Bronchial epithelial cell (primary cell): ENCODE measurements at regions not wholly inside any gene's neighbourhood (a gene's known extent, or its start where the extent isn't known, plus 50 kb on each side); places are given as distances from the start of the nearest gene placed in this dataset.

Source experiments
- DNase-seq: peaks from one replicate; pipeline ENCODE4 v3.0.0-alpha.2; 2010; ENCODE audit warnings: low read depth
- FAIRE-seq: peaks from 2 replicates; lab custom pipeline; 2011; peaks lifted over from hg19 to GRCh38; lab: Jason Lieb, UNC
- H3K27me3 ChIP-seq: 2 replicates; pipeline ENCODE4 v1.5.1; 2011; ENCODE audit warnings: low read length; ENCODE audit not compliant: control insufficient read depth, insufficient read depth
- H3K36me3 ChIP-seq: 2 replicates; pipeline ENCODE4 v1.5.1; 2011; ENCODE audit warnings: low read length; ENCODE audit not compliant: control insufficient read depth, insufficient read depth
- H3K4me3 ChIP-seq: 2 replicates; pipeline ENCODE4 v1.5.1; 2011; ENCODE audit warnings: mild to moderate bottlenecking, low read depth, low read length, control low read depth
- CTCF ChIP-seq: IDR thresholded peaks from 2 replicates; pipeline ENCODE4 v1.5.1; 2011; ENCODE audit warnings: mild to moderate bottlenecking, moderate library complexity, low read length, control low read depth, inconsistent platforms; ENCODE audit not compliant: insufficient read depth, severe bottlenecking

- FAIRE-seq = no peak
- Histone ChIP-seq H3K36me3 (no peaks in the 10 kb centered on the region), H3K27me3 (no peaks in the 10 kb centered on the region), H3K4me3 (no peak overlapping the region)
- DNase-seq = no peak
- TF ChIP-seq CTCF = no peak
Observed at GRCh38 chr13:85887406-85887805, 88.2 kb upstream of the SLITRK6 start.

GRCh38 chr13:85879014-85879413, 79.8 kb upstream of the SLITRK6 start:
- Histone ChIP-seq H3K36me3 (no peaks in the 10 kb centered on the region), H3K4me3 (no peak overlapping the region), H3K27me3 (no peaks in the 10 kb centered on the region)
- peak; percentile 15 for DNase-seq
- FAIRE-seq = no peak
- no peak for TF ChIP-seq CTCF

GRCh38 chr13:85864963-85865530, 65.8 kb upstream of the SLITRK6 start:
- H3K36me3 ChIP-seq = no peaks in the 10 kb centered on the region
- no peak for FAIRE-seq
- H3K27me3 ChIP-seq = no peaks in the 10 kb centered on the region
- TF ChIP-seq CTCF = peak; percentile 51
- no peak overlapping the region for H3K4me3 ChIP-seq
- DNase-seq = peak; percentile 72

- DNase-seq = no peak
- FAIRE-seq = no peak
- Histone ChIP-seq H3K4me3 (no peak overlapping the region), H3K27me3 (no peaks in the 10 kb centered on the region), H3K36me3 (no peaks in the 10 kb centered on the region)
- TF ChIP-seq CTCF = no peak
Observed at GRCh38 chr13:85853901-85854663, 54.9 kb upstream of the SLITRK6 start.

- Histone ChIP-seq H3K4me3 (no peak overlapping the region), H3K27me3 (no peaks in the 10 kb centered on the region), H3K36me3 (no peaks in the 10 kb centered on the region)
- FAIRE-seq (no peak), DNase-seq (no peak)
- no peak for TF ChIP-seq CTCF
Observed at GRCh38 chr13:85853161-85853894, 54.1 kb upstream of the SLITRK6 start.
